GM23338 (cell line): ENCODE measurements at regions not wholly inside any gene's neighbourhood (a gene's known extent, or its start where the extent isn't known, plus 50 kb on each side); places are given as distances from the start of the nearest gene placed in this dataset.

Experiments
- ATAC-seq: fragments of 200-7000 bp; cut with Tn5 transposase; 3 replicates; pipeline ENCODE4 v1.9.1; 2020
- DNase-seq: peaks from one replicate; pipeline ENCODE4 v3.0.0-alpha.2; 2015; ENCODE audit warnings: low spot score
- H2AFZ ChIP-seq: fragments of 200-600 bp; sonication (generic); 2 replicates; pipeline ENCODE4 v1.8.0; 2016; ENCODE audit warnings: antibody characterized with exemption, mild to moderate bottlenecking, moderate library complexity
- H3F3A ChIP-seq: fragments of 200-600 bp; sonication (generic); replicated peaks from 2 replicates; pipeline ENCODE4 v1.8.0; 2017; ENCODE audit warnings: antibody characterized with exemption, mixed run types, low read depth
- H3K27ac ChIP-seq: fragments of 200-600 bp; sonication (generic); 2 replicates; pipeline ENCODE4 v1.6.1; 2016; ENCODE audit warnings: low read depth
- H3K27me3 ChIP-seq: fragments of 200-600 bp; sonication (generic); 2 replicates; pipeline ENCODE4 v1.8.0; 2016; ENCODE audit warnings: mild to moderate bottlenecking, mixed run types, moderate library complexity; ENCODE audit not compliant: insufficient read depth
- H3K36me3 ChIP-seq: fragments of 200-600 bp; sonication (generic); 2 replicates; pipeline ENCODE4 v1.8.0; 2016; ENCODE audit warnings: mild to moderate bottlenecking; ENCODE audit not compliant: insufficient read depth
- H3K4me1 ChIP-seq: fragments of 200-600 bp; sonication (generic); 2 replicates; pipeline ENCODE4 v1.8.0; 2016; ENCODE audit warnings: mild to moderate bottlenecking, moderate library complexity; ENCODE audit not compliant: insufficient read depth
- H3K4me2 ChIP-seq: fragments of 200-600 bp; sonication (generic); 2 replicates; pipeline ENCODE4 v1.7.1; 2017; ENCODE audit warnings: mixed run types
- H3K4me3 ChIP-seq: fragments of 200-600 bp; sonication (generic); 2 replicates; pipeline ENCODE4 v1.6.1; 2016; ENCODE audit warnings: mixed run types
- H3K79me2 ChIP-seq: fragments of 200-600 bp; sonication (generic); replicated peaks from 2 replicates; pipeline ENCODE4 v1.8.0; 2017; ENCODE audit warnings: mild to moderate bottlenecking; ENCODE audit not compliant: insufficient read depth
- H3K9me2 ChIP-seq: fragments of 200-600 bp; sonication (generic); 2 replicates; pipeline ENCODE4 v1.8.0; 2017; ENCODE audit not compliant: insufficient read depth
- H4K20me1 ChIP-seq: fragments of 200-600 bp; sonication (generic); replicated peaks from 2 replicates; pipeline ENCODE4 v1.8.0; 2017; ENCODE audit warnings: mild to moderate bottlenecking; ENCODE audit not compliant: insufficient read depth
- H3K27ac Mint-ChIP-seq: 2 replicates; pipeline ENCODE4 v1.8.0; 2020; ENCODE audit warnings: inconsistent platforms, mild to moderate bottlenecking, moderate library complexity, mixed read lengths
- H3K27me3 Mint-ChIP-seq: 3 replicates; pipeline ENCODE4 v1.8.0; 2022; ENCODE audit warnings: low read depth, mild to moderate bottlenecking, moderate library complexity, mixed read lengths, inconsistent platforms; ENCODE audit not compliant: insufficient read depth, poor library complexity
- H3K36me3 Mint-ChIP-seq: 3 replicates; pipeline ENCODE4 v1.8.0; 2021; ENCODE audit warnings: low read depth, mild to moderate bottlenecking, inconsistent platforms, moderate library complexity, mixed read lengths
- H3K4me1 Mint-ChIP-seq: 3 replicates; pipeline ENCODE4 v1.8.0; 2020; ENCODE audit warnings: mild to moderate bottlenecking, inconsistent platforms, mixed read lengths
- H3K4me3 Mint-ChIP-seq: 3 replicates; pipeline ENCODE4 v1.8.0; 2021; ENCODE audit warnings: moderate library complexity, mild to moderate bottlenecking, inconsistent platforms, mixed read lengths
- H3K9me3 Mint-ChIP-seq: 3 replicates; pipeline ENCODE4 v1.8.0; 2020; ENCODE audit warnings: moderate library complexity, mild to moderate bottlenecking, inconsistent platforms, mixed read lengths
- CREB1 ChIP-seq: fragments of 250-450 bp; sonication (Bioruptor Pico); IDR thresholded peaks from 2 replicates; pipeline ENCODE4 v1.5.0; 2020; ENCODE audit warnings: low read depth, mild to moderate bottlenecking, moderate library complexity
- CTCF ChIP-seq, 2 experiments: fragments of 200-600 bp in 1 of 2; sonication (generic) in 1 of 2; conservative IDR thresholded peaks; 2 replicates each; pipeline versions ENCODE4 v1.5.1 to v1.6.1; 2016 to 2017; ENCODE audit warnings: antibody characterized with exemption in 2 of 2, low read depth in 2 of 2, mild to moderate bottlenecking in 2 of 2, moderate library complexity in 1 of 2
- ETS1 ChIP-seq: IDR thresholded peaks from 2 replicates; pipeline ENCODE4 v1.6.1; 2016; ENCODE audit warnings: antibody characterized with exemption
- EZH2 ChIP-seq: fragments of 200-600 bp; sonication (generic); IDR thresholded peaks from one replicate; pipeline ENCODE4 v1.8.0; 2017; ENCODE audit warnings: antibody characterized with exemption, mild to moderate bottlenecking, low read depth; ENCODE audit not compliant: unreplicated experiment
- EZH2phosphoT487 ChIP-seq: fragments of 200-600 bp; sonication (generic); IDR thresholded peaks from one replicate; pipeline ENCODE4 v1.8.1; 2018; ENCODE audit warnings: antibody characterized with exemption; ENCODE audit not compliant: unreplicated experiment
- JUNB ChIP-seq: IDR thresholded peaks from one replicate; pipeline ENCODE4 v1.6.1; 2016; ENCODE audit warnings: antibody characterized with exemption; ENCODE audit not compliant: unreplicated experiment
- NANOG ChIP-seq: IDR thresholded peaks from 2 replicates; pipeline ENCODE4 v1.6.1; 2016; ENCODE audit warnings: antibody characterized with exemption, borderline replicate concordance
- POLR2AphosphoS5 ChIP-seq: IDR thresholded peaks from 2 replicates; pipeline ENCODE4 v1.6.1; 2016; ENCODE audit warnings: antibody characterized with exemption, low read depth
- REST ChIP-seq: IDR thresholded peaks from one replicate; pipeline ENCODE4 v1.6.1; 2018; ENCODE audit warnings: antibody characterized with exemption; ENCODE audit not compliant: unreplicated experiment
- STAT1 ChIP-seq: IDR thresholded peaks from one replicate; pipeline ENCODE4 v1.6.1; 2016; ENCODE audit warnings: antibody characterized with exemption; ENCODE audit not compliant: unreplicated experiment
- ZNF114 ChIP-seq: fragments of 250-450 bp; sonication (Bioruptor Pico); IDR thresholded peaks from 2 replicates; pipeline ENCODE4 v1.5.0; 2020; ENCODE audit warnings: mild to moderate bottlenecking, moderate library complexity
- ZNF331 ChIP-seq: fragments of 250-450 bp; sonication (Bioruptor Pico); IDR thresholded peaks from 2 replicates; pipeline ENCODE4 v1.5.0; 2020; ENCODE audit warnings: low read depth, mild to moderate bottlenecking, moderate library complexity
- ZNF462 ChIP-seq: fragments of 250-450 bp; sonication (Bioruptor Pico); IDR thresholded peaks from 2 replicates; pipeline ENCODE4 v1.5.0; 2020; ENCODE audit warnings: mild to moderate bottlenecking, moderate library complexity

- TF ChIP-seq POLR2AphosphoS5: no peak
- TF ChIP-seq CREB1 (CRISPR knock-in tag): no peak
- no peak for TF ChIP-seq EZH2phosphoT487
- no peak for TF ChIP-seq ZNF114
- TF ChIP-seq JUNB: no peak
- TF ChIP-seq CTCF (conservative IDR thresholded peaks at IDR 0.05; ENCODE audit: low read depth in 2 of 2): no peak
- no peak for TF ChIP-seq ZNF331
- TF ChIP-seq ZNF462 (CRISPR knock-in tag): no peak
- TF ChIP-seq EZH2: no peak
- no peak for TF ChIP-seq REST
- no peak for TF ChIP-seq STAT1
- no peak for TF ChIP-seq ETS1
- TF ChIP-seq NANOG: no peak
- no peaks in the 10 kb centered on the region for H3K27me3 ChIP-seq
Observed at GRCh38 chr4:11155208-11155867, 273.4 kb downstream of the HS3ST1 start.

More at GRCh38 chr4:11155208-11155867, 273.4 kb downstream of the HS3ST1 start:
- Histone ChIP-seq H3K79me2 (no peaks in the 10 kb centered on the region), H4K20me1 (no peaks in the 10 kb centered on the region), H3F3A (no peaks in the 10 kb centered on the region), H3K9me2 (no peaks in the 10 kb centered on the region; the same call in 1 of the 2 replicates), H3K4me2 (peak overlapping the region; percentile 62), H3K4me1 (peaks cover 38% of the 10 kb centered on the region), H3K4me3 (no peak overlapping the region), H3K27ac (peak overlapping the region; percentile 76), H2AFZ (no peak overlapping the region), H3K36me3 (no peaks in the 10 kb centered on the region)
- H3K4me3 Mint-ChIP-seq: 0 out of 3 replicates have a peak overlapping the region, but pooled peaks have one; percentile 10
- no peaks in the 10 kb centered on the region for H3K9me3 Mint-ChIP-seq
- no peak for ATAC-seq
- H3K36me3 Mint-ChIP-seq: no peaks in the 10 kb centered on the region
- H3K4me1 Mint-ChIP-seq: peaks cover 26% of the 10 kb centered on the region
- no peak for DNase-seq
- peak overlapping the region; percentile 29 for H3K27ac Mint-ChIP-seq
- no peaks in the 10 kb centered on the region for H3K27me3 Mint-ChIP-seq
